Activated CD4-positive, alpha-beta T cell treated with anti-CD3 and anti-CD28 coated beads for 48 hours (primary cell): ENCODE measurements at regions not wholly inside any gene's neighbourhood (a gene's known extent, or its start where the extent isn't known, plus 50 kb on each side); places are given as distances from the start of the nearest gene placed in this dataset.
"Not testable (repeated sequence)": the region's sequence is repeated elsewhere in the genome, so short reads cannot be mapped to it uniquely, and the experiment has no call there.

Experiments used
- DNase-seq: peaks from one replicate; pipeline ENCODE4 v3.0.0-alpha.2; 2020

GRCh38 chr20:6692566-6693173, 74.8 kb upstream of the BMP2 start:
- DNase-seq = no peak

- no peak for DNase-seq
These were observed 76.0 kb upstream of the BMP2 start for GRCh38 chr20:6691516-6691915.

GRCh38 chr20:6689339-6689973, 78.0 kb upstream of the BMP2 start:
- DNase-seq = no peak

GRCh38 chr20:6686171-6686570, 81.3 kb upstream of the BMP2 start:
- DNase-seq = no peak

- DNase-seq = no peak
These were observed 81.9 kb upstream of the BMP2 start for GRCh38 chr20:6685626-6686025.

- DNase-seq = no peak
These were observed 82.3 kb upstream of the BMP2 start for GRCh38 chr20:6685181-6685582.

- no peak for DNase-seq
These were observed 84.2 kb upstream of the BMP2 start for GRCh38 chr20:6683021-6683977.

- no peak for DNase-seq
These were observed 86.6 kb upstream of the BMP2 start for GRCh38 chr20:6680854-6681253.

GRCh38 chr20:6680441-6680840, 87.0 kb upstream of the BMP2 start:
- no peak for DNase-seq

GRCh38 chr20:6679086-6679485, 88.4 kb upstream of the BMP2 start:
- no peak for DNase-seq

GRCh38 chr20:6678101-6678500, 89.4 kb upstream of the BMP2 start:
- no peak for DNase-seq

GRCh38 chr20:6674831-6675230, 92.7 kb upstream of the BMP2 start:
- DNase-seq = no peak

GRCh38 chr20:6673071-6673470, 94.4 kb upstream of the BMP2 start:
- no peak for DNase-seq

GRCh38 chr20:6671829-6672228, 95.7 kb upstream of the BMP2 start:
- no peak for DNase-seq

GRCh38 chr20:6668546-6668945, 98.9 kb upstream of the BMP2 start:
- no peak for DNase-seq

GRCh38 chr20:6665621-6666355, 101.7 kb upstream of the BMP2 start:
- DNase-seq = no peak

- no peak for DNase-seq
These were observed 102.3 kb upstream of the BMP2 start for GRCh38 chr20:6665161-6665560.

- DNase-seq = no peak
These were observed 102.9 kb upstream of the BMP2 start for GRCh38 chr20:6664574-6664973.

- DNase-seq = no peak
These were observed 103.6 kb upstream of the BMP2 start for GRCh38 chr20:6663751-6664388.

- no peak for DNase-seq
These were observed 104.4 kb upstream of the BMP2 start for GRCh38 chr20:6663104-6663503.

GRCh38 chr20:6662309-6662708, 105.2 kb upstream of the BMP2 start:
- no peak for DNase-seq

- DNase-seq = no peak
These were observed 107.0 kb upstream of the BMP2 start for GRCh38 chr20:6660441-6660840.

- DNase-seq = not testable (repeated sequence)
These were observed 108.6 kb upstream of the BMP2 start for GRCh38 chr20:6658909-6659308.
